Adipocyte (in vitro differentiated cells): ENCODE measurements at regions not wholly inside any gene's neighbourhood (a gene's known extent, or its start where the extent isn't known, plus 50 kb on each side); places are given as distances from the start of the nearest gene placed in this dataset.
"Not testable (repeated sequence)": the region's sequence is repeated elsewhere in the genome, so short reads cannot be mapped to it uniquely, and the experiment has no call there.

ENCODE experiments used
- DNase-seq: peaks from one replicate; pipeline ENCODE4 v3.0.0-alpha.2; 2015; ENCODE audit warnings: low read depth
- H3K27me3 ChIP-seq: replicated peaks from 2 replicates; pipeline ENCODE4 v1.7.0; 2013; ENCODE audit warnings: mild to moderate bottlenecking, low read length, moderate library complexity; ENCODE audit not compliant: control insufficient read depth, insufficient read depth
- H3K36me3 ChIP-seq: 2 replicates; pipeline ENCODE4 v1.7.0; 2013; ENCODE audit warnings: low read length, mild to moderate bottlenecking, moderate library complexity; ENCODE audit not compliant: control insufficient read depth, insufficient read depth, severe bottlenecking
- H3K4me1 ChIP-seq: 2 replicates; pipeline ENCODE4 v1.7.0; 2013; ENCODE audit warnings: mild to moderate bottlenecking, low read length, moderate library complexity; ENCODE audit not compliant: control insufficient read depth, insufficient read depth
- H3K4me3 ChIP-seq: 2 replicates; pipeline ENCODE4 v1.7.0; 2013; ENCODE audit warnings: mild to moderate bottlenecking, low read length, moderate library complexity
- H3K9ac ChIP-seq: 2 replicates; pipeline ENCODE4 v1.7.0; 2013; ENCODE audit warnings: mild to moderate bottlenecking, low read length, moderate library complexity
- H3K9me3 ChIP-seq: 2 replicates; pipeline ENCODE4 v1.7.0; 2013; ENCODE audit warnings: mild to moderate bottlenecking, low read length, moderate library complexity; ENCODE audit not compliant: control insufficient read depth

GRCh38 chr12:87196321-87196720 is 832.9 kb downstream of the C12orf50 start:
- Histone ChIP-seq H3K4me1 (peaks cover 5% of the 10 kb centered on the region), H3K9ac (no peak overlapping the region), H3K4me3 (no peak overlapping the region), H3K36me3 (no peaks in the 10 kb centered on the region), H3K27me3 (no peaks in the 10 kb centered on the region), H3K9me3 (no peaks in the 10 kb centered on the region)
- DNase-seq, result peak; percentile 70

GRCh38 chr12:87194389-87194788 is 834.8 kb downstream of the C12orf50 start:
- not testable (repeated sequence) for H3K4me1 ChIP-seq, H3K36me3 ChIP-seq, H3K27me3 ChIP-seq, H3K9me3 ChIP-seq, H3K9ac ChIP-seq, H3K4me3 ChIP-seq, DNase-seq

- Histone ChIP-seq H3K9me3 (no peaks in the 10 kb centered on the region), H3K27me3 (no peaks in the 10 kb centered on the region), H3K4me1 (no peaks in the 10 kb centered on the region), H3K9ac (no peak overlapping the region), H3K4me3 (no peak overlapping the region), H3K36me3 (no peaks in the 10 kb centered on the region)
- no peak for DNase-seq
Observed at GRCh38 chr12:87185367-87185766, 843.8 kb downstream of the C12orf50 start.

GRCh38 chr12:87182696-87183233 is 846.4 kb downstream of the C12orf50 start:
- H3K36me3 ChIP-seq, result no peaks in the 10 kb centered on the region
- H3K4me1 ChIP-seq, result no peaks in the 10 kb centered on the region
- DNase-seq, result no peak
- H3K4me3 ChIP-seq, result no peak overlapping the region
- H3K9ac ChIP-seq, result no peak overlapping the region
- no peaks in the 10 kb centered on the region for H3K9me3 ChIP-seq
- H3K27me3 ChIP-seq, result no peaks in the 10 kb centered on the region

- Histone ChIP-seq H3K9me3 (no peaks in the 10 kb centered on the region), H3K4me3 (no peak overlapping the region), H3K36me3 (no peaks in the 10 kb centered on the region), H3K27me3 (no peaks in the 10 kb centered on the region), H3K9ac (no peak overlapping the region), H3K4me1 (no peaks in the 10 kb centered on the region)
- no peak for DNase-seq
Observed at GRCh38 chr12:87171356-87171755, 857.8 kb downstream of the C12orf50 start.

- Histone ChIP-seq H3K9ac (no peak overlapping the region), H3K36me3 (no peaks in the 10 kb centered on the region), H3K9me3 (peaks cover 12% of the 10 kb centered on the region), H3K4me1 (no peaks in the 10 kb centered on the region), H3K4me3 (no peak overlapping the region), H3K27me3 (no peaks in the 10 kb centered on the region)
- DNase-seq, result no peak
Observed at GRCh38 chr12:87169010-87169409, 860.2 kb downstream of the C12orf50 start.

GRCh38 chr12:87165733-87166375 is 863.3 kb downstream of the C12orf50 start:
- Histone ChIP-seq H3K4me1 (no peaks in the 10 kb centered on the region), H3K36me3 (no peaks in the 10 kb centered on the region), H3K4me3 (no peak overlapping the region), H3K9ac (no peak overlapping the region), H3K9me3 (peaks cover 12% of the 10 kb centered on the region), H3K27me3 (no peaks in the 10 kb centered on the region)
- no peak for DNase-seq

- H3K27me3 ChIP-seq, result no peaks in the 10 kb centered on the region
- DNase-seq, result no peak
- no peak overlapping the region for H3K4me3 ChIP-seq
- H3K36me3 ChIP-seq, result no peaks in the 10 kb centered on the region
- H3K4me1 ChIP-seq, result no peaks in the 10 kb centered on the region
- peaks cover 12% of the 10 kb centered on the region for H3K9me3 ChIP-seq
- H3K9ac ChIP-seq, result no peak overlapping the region
Observed at GRCh38 chr12:87163122-87163521, 866.1 kb downstream of the C12orf50 start.

GRCh38 chr12:87160848-87161601 is 868.2 kb downstream of the C12orf50 start:
- H3K4me3 ChIP-seq, result no peak overlapping the region
- peak; percentile 60 for DNase-seq
- H3K9me3 ChIP-seq, result peaks cover 10% of the 10 kb centered on the region
- H3K4me1 ChIP-seq, result peaks cover 9% of the 10 kb centered on the region
- H3K27me3 ChIP-seq, result no peaks in the 10 kb centered on the region
- H3K36me3 ChIP-seq, result no peaks in the 10 kb centered on the region
- H3K9ac ChIP-seq, result no peak overlapping the region

GRCh38 chr12:87157791-87158190 is 871.4 kb downstream of the C12orf50 start:
- Histone ChIP-seq H3K4me1 (peaks cover 22% of the 10 kb centered on the region), H3K9me3 (no peaks in the 10 kb centered on the region), H3K27me3 (no peaks in the 10 kb centered on the region), H3K4me3 (no peak overlapping the region), H3K9ac (no peak overlapping the region), H3K36me3 (no peaks in the 10 kb centered on the region)
- DNase-seq, result peak; percentile 92

GRCh38 chr12:87155621-87156020 is 873.6 kb downstream of the C12orf50 start:
- Histone ChIP-seq H3K4me1 (peaks cover 35% of the 10 kb centered on the region), H3K9ac (peak overlapping the region; percentile 53)

More at GRCh38 chr12:87155621-87156020, 873.6 kb downstream of the C12orf50 start:
- Histone ChIP-seq H3K4me3 (peak overlapping the region; percentile 19), H3K27me3 (no peaks in the 10 kb centered on the region), H3K36me3 (no peaks in the 10 kb centered on the region), H3K9me3 (no peaks in the 10 kb centered on the region)
- DNase-seq, result peak; percentile 75
